ENCODE measurements at regions not wholly inside any gene's neighbourhood (a gene's known extent, or its start where the extent isn't known, plus 50 kb on each side); places are given as distances from the start of the nearest gene placed in this dataset.

GRCh38 chr1:194830387-194830786 lies 1644.0 kb upstream of the B3GALT2 start:
- TF ChIP-seq CTCF (IDR thresholded peaks at IDR 0.05; ENCODE audit: low read depth, low read length, poor library complexity, severe bottlenecking) (no peak), EZH2phosphoT487 (IDR thresholded peaks at IDR 0.05; ENCODE audit: borderline replicate concordance, low read length) (no peak)
